ENCODE measurements at regions not wholly inside any gene's neighbourhood (a gene's known extent, or its start where the extent isn't known, plus 50 kb on each side); places are given as distances from the start of the nearest gene placed in this dataset.

DNA sequence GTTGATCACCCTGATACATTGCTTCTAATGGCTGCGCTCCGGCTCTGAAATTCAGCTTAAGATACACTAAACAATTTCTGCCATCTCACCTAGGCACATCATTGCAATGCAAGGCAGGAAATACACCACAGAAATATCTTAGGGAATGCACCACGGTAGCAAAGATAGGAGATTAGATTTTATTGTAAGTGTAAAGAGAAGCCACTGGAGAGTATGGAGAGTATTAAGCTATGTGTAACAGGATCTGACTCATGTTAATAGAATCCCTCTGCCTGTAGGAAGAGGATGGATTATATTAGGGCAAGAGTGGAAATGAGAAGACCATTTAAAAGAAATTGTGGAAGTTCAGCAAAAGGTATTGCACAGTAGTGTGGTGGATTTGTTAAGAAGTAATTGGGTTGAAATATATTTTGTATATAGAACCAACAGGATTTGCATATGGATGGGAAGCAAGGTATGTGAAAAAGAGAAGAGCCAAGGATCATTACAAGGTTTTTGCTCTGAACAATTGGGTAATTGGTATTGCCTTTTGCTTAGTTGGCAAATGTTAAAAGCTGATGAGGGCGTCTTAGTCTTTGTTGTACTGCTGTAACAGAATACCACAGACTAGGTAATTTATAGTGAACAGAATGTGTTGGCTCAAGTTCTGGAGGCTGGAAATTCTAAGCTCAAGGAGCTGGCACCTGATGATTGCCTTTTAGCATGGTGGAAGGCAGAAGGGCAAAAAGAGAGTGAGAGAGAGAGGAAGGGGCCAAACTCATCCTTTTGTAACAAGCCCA, 636.1 kb downstream of the PSAT1 start:
- Histone ChIP-seq H3K4me3 (replicated peaks in 1 of 3) (no peak overlapping the region), H3K9me3 (no peaks in the 10 kb centered on the region), H3K27me3 (no peaks in the 10 kb centered on the region), H3K27ac (no peak overlapping the region), H3K4me1 (no peaks in the 10 kb centered on the region), H3K36me3 (no peaks in the 10 kb centered on the region)
- WGBS, 2 donors: 62 to 68% methylated on average over 4 of the region's 4 CpGs
- intact Hi-C loops (cut with DNase I): no loop called here
- TF ChIP-seq POLR2A (IDR thresholded peaks at IDR 0.05): no peak
- TF ChIP-seq, protein P1, sequence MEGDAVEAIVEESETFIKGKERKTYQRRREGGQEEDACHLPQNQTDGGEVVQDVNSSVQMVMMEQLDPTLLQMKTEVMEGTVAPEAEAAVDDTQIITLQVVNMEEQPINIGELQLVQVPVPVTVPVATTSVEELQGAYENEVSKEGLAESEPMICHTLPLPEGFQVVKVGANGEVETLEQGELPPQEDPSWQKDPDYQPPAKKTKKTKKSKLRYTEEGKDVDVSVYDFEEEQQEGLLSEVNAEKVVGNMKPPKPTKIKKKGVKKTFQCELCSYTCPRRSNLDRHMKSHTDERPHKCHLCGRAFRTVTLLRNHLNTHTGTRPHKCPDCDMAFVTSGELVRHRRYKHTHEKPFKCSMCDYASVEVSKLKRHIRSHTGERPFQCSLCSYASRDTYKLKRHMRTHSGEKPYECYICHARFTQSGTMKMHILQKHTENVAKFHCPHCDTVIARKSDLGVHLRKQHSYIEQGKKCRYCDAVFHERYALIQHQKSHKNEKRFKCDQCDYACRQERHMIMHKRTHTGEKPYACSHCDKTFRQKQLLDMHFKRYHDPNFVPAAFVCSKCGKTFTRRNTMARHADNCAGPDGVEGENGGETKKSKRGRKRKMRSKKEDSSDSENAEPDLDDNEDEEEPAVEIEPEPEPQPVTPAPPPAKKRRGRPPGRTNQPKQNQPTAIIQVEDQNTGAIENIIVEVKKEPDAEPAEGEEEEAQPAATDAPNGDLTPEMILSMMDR (IDR thresholded peaks at IDR 0.05): no peak
- DNase-seq: no peak

DNA sequence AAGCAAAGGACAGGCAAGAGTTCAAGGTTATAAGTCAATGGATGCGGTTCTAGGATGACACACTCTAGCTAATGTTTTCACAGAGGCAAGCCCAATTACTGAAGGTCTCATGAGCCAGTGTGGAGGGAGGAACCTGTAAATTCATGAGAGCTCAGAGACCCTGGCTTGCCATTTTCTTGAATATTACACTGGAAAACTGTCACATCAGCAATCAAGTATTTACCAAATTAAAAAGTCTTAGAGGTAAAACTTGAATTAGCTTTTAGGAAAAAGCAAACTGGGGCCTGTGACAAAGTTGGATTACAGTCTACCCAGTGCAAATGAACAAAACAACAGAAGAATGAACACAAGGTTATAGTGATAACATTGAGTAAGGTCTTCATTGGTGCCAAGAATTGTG, 636.9 kb upstream of the TLE4 start:
- WGBS, 2 donors: 81 to 88% methylated on average over 1 of the region's 1 CpG
- H3K9me3 ChIP-seq: no peaks in the 10 kb centered on the region
- DNase-seq: no peak
- H3K4me1 ChIP-seq: no peaks in the 10 kb centered on the region
- H3K36me3 ChIP-seq: no peaks in the 10 kb centered on the region
- intact Hi-C loops (cut with DNase I): no loop called here
- no peak for TF ChIP-seq POLR2A (IDR thresholded peaks at IDR 0.05)
- TF ChIP-seq, protein P1 (IDR thresholded peaks at IDR 0.05): no peak
- H3K27ac ChIP-seq: no peak overlapping the region
- H3K27me3 ChIP-seq: no peaks in the 10 kb centered on the region
- no peak overlapping the region for H3K4me3 ChIP-seq (replicated peaks in 1 of 3)

DNA sequence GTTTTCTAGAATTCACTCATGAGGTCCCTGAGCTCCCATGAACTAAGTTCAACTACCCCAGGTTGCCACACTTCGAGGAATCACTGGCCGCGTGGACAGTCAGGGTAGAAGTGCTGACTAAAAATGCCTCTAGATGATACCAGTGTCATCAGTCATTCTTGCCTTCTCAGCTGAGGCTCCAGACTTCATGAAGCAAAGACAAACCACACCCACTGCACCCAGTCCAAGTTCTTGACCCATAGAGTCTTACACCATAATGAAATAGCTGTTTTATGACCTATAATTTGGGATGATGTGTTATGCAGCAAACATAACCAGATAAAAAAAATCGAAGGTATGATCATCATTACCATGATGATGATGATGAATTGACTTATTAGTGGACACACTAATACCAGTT, 632.9 kb upstream of the TLE4 start:
- intact Hi-C loops (cut with DNase I): no loop called here
- WGBS, 2 donors: 82 to 84% methylated on average over 4 of the region's 4 CpGs
- Histone ChIP-seq H3K27me3 (no peaks in the 10 kb centered on the region), H3K4me3 (replicated peaks in 1 of 3) (no peak overlapping the region), H3K9me3 (no peaks in the 10 kb centered on the region), H3K27ac (no peak overlapping the region), H3K4me1 (no peaks in the 10 kb centered on the region), H3K36me3 (no peaks in the 10 kb centered on the region)
- TF ChIP-seq POLR2A (IDR thresholded peaks at IDR 0.05): no peak
- TF ChIP-seq, protein P1 (IDR thresholded peaks at IDR 0.05): no peak
- DNase-seq: no peak

DNA sequence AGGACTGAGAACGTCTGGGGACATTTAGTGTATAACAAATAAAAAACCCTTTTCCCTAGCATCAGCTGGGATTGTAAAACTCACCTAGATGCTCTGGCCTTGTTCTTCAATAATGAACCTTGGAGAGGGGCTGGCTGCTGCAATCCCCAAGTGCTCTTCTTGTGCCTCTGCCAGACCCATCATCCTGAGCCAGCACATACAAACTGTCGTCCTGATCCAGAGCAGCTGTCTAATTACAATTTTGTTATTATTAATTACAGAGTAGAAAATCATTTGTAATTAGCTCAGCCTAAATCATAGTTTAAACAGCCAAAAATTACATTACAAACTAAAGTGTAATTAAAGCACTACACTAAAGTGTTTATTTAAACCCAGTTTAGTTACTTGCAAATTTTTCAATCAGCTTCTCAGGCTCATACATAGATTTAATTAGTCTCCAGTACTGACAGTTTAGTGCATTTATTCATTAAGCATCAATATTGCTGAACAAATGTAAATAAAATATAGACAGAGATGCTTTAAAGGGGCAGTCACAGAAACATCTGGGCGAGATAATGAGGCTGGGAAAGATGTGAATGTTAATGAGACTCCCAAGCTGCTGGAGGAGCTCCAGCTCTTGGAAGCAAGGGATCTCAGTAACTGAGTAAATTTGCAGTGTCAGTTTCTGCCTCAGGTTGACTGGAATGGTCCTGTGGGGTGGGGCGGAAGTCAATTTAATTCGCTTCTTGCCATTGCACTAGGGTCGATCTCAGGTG, 632.3 kb upstream of the TLE4 start:
- WGBS, 2 donors: 59 to 65% methylated on average over 6 of the region's 6 CpGs
- Histone ChIP-seq H3K36me3 (no peaks in the 10 kb centered on the region), H3K27me3 (no peaks in the 10 kb centered on the region), H3K4me3 (replicated peaks in 1 of 3) (no peak overlapping the region), H3K4me1 (no peaks in the 10 kb centered on the region), H3K9me3 (no peaks in the 10 kb centered on the region), H3K27ac (no peak overlapping the region)
- TF ChIP-seq, protein P1 (IDR thresholded peaks at IDR 0.05): no peak
- no peak for TF ChIP-seq POLR2A (IDR thresholded peaks at IDR 0.05)
- no peak for DNase-seq
- intact Hi-C loops (cut with DNase I): no loop called here

Measured in thyroid gland (tissue), 4 donors.